ENCODE measurements at regions not wholly inside any gene's neighbourhood (a gene's known extent, or its start where the extent isn't known, plus 50 kb on each side); places are given as distances from the start of the nearest gene placed in this dataset.

GRCh38 chr7:46764100-46764936 is 817.6 kb downstream of the TNS3 start:
- no peaks in the 10 kb centered on the region for H3K4me1 Mint-ChIP-seq
- H3K9me3 Mint-ChIP-seq: peaks cover 28% of the 10 kb centered on the region
- ChIA-PET CTCF (no interaction called here), POLR2A (no interaction called here)
- H3K36me3 Mint-ChIP-seq: peaks cover 11% of the 10 kb centered on the region
- no peak overlapping the region for H3K4me3 Mint-ChIP-seq
- TF ChIP-seq ZNF138 (CRISPR knock-in tag; conservative IDR thresholded peaks at IDR 0.05) (no peak), USF2 (CRISPR knock-in tag; IDR thresholded peaks at IDR 0.05) (no peak), TCF7 (CRISPR knock-in tag; IDR thresholded peaks at IDR 0.05; ENCODE audit: low read depth) (no peak), ZNF396 (CRISPR knock-in tag; IDR thresholded peaks at IDR 0.05; ENCODE audit: borderline replicate concordance) (no peak), MLX (CRISPR knock-in tag; IDR thresholded peaks at IDR 0.05) (no peak), GRHL2 (CRISPR knock-in tag; IDR thresholded peaks at IDR 0.05; ENCODE audit: insufficient replicate concordance, severe bottlenecking) (no peak), NR2C2 (CRISPR knock-in tag; IDR thresholded peaks at IDR 0.05) (no peak), STAT6 (CRISPR knock-in tag; conservative IDR thresholded peaks at IDR 0.05; ENCODE audit: low read depth) (no peak), ZNF121 (CRISPR knock-in tag; IDR thresholded peaks at IDR 0.05) (no peak), ZNF219 (CRISPR knock-in tag; IDR thresholded peaks at IDR 0.05; ENCODE audit: borderline replicate concordance) (no peak), TEAD4 (CRISPR knock-in tag; IDR thresholded peaks at IDR 0.05) (no peak), ATF3 (CRISPR knock-in tag; conservative IDR thresholded peaks at IDR 0.05) (no peak), ZNF423 (CRISPR knock-in tag; IDR thresholded peaks at IDR 0.05) (no peak), RELA (CRISPR knock-in tag; IDR thresholded peaks at IDR 0.05; ENCODE audit: borderline replicate concordance) (no peak), ZNF317 (CRISPR knock-in tag; IDR thresholded peaks at IDR 0.05; ENCODE audit: borderline replicate concordance, low read depth) (no peak), ATF6 (CRISPR knock-in tag; IDR thresholded peaks at IDR 0.05) (no peak), HMGA2 (CRISPR knock-in tag; IDR thresholded peaks at IDR 0.05) (no peak), PRDM15 (CRISPR knock-in tag; IDR thresholded peaks at IDR 0.05) (no peak), NFE2L1 (CRISPR knock-in tag; IDR thresholded peaks at IDR 0.05) (no peak)
- DNase-seq (ENCODE audit: low spot score) (no peak), ATAC-seq (no peak)
- H3K27ac Mint-ChIP-seq: no peak overlapping the region
- H3K27me3 Mint-ChIP-seq (ENCODE audit: low read depth): no peaks in the 10 kb centered on the region
